GM23338 (cell line): ENCODE measurements at regions not wholly inside any gene's neighbourhood (a gene's known extent, or its start where the extent isn't known, plus 50 kb on each side); places are given as distances from the start of the nearest gene placed in this dataset.

ENCODE experiments used
- ATAC-seq: fragments of 200-7000 bp; cut with Tn5 transposase; 3 replicates; pipeline ENCODE4 v1.9.1; 2020
- DNase-seq: peaks from one replicate; pipeline ENCODE4 v3.0.0-alpha.2; 2015; ENCODE audit warnings: low spot score
- H2AFZ ChIP-seq: fragments of 200-600 bp; sonication (generic); 2 replicates; pipeline ENCODE4 v1.8.0; 2016; ENCODE audit warnings: antibody characterized with exemption, mild to moderate bottlenecking, moderate library complexity
- H3F3A ChIP-seq: fragments of 200-600 bp; sonication (generic); replicated peaks from 2 replicates; pipeline ENCODE4 v1.8.0; 2017; ENCODE audit warnings: antibody characterized with exemption, mixed run types, low read depth
- H3K27ac ChIP-seq: fragments of 200-600 bp; sonication (generic); 2 replicates; pipeline ENCODE4 v1.6.1; 2016; ENCODE audit warnings: low read depth
- H3K27me3 ChIP-seq: fragments of 200-600 bp; sonication (generic); 2 replicates; pipeline ENCODE4 v1.8.0; 2016; ENCODE audit warnings: mild to moderate bottlenecking, mixed run types, moderate library complexity; ENCODE audit not compliant: insufficient read depth
- H3K36me3 ChIP-seq: fragments of 200-600 bp; sonication (generic); 2 replicates; pipeline ENCODE4 v1.8.0; 2016; ENCODE audit warnings: mild to moderate bottlenecking; ENCODE audit not compliant: insufficient read depth
- H3K4me1 ChIP-seq: fragments of 200-600 bp; sonication (generic); 2 replicates; pipeline ENCODE4 v1.8.0; 2016; ENCODE audit warnings: mild to moderate bottlenecking, moderate library complexity; ENCODE audit not compliant: insufficient read depth
- H3K4me2 ChIP-seq: fragments of 200-600 bp; sonication (generic); 2 replicates; pipeline ENCODE4 v1.7.1; 2017; ENCODE audit warnings: mixed run types
- H3K4me3 ChIP-seq: fragments of 200-600 bp; sonication (generic); 2 replicates; pipeline ENCODE4 v1.6.1; 2016; ENCODE audit warnings: mixed run types
- H3K79me2 ChIP-seq: fragments of 200-600 bp; sonication (generic); replicated peaks from 2 replicates; pipeline ENCODE4 v1.8.0; 2017; ENCODE audit warnings: mild to moderate bottlenecking; ENCODE audit not compliant: insufficient read depth
- H3K9me2 ChIP-seq: fragments of 200-600 bp; sonication (generic); 2 replicates; pipeline ENCODE4 v1.8.0; 2017; ENCODE audit not compliant: insufficient read depth
- H4K20me1 ChIP-seq: fragments of 200-600 bp; sonication (generic); replicated peaks from 2 replicates; pipeline ENCODE4 v1.8.0; 2017; ENCODE audit warnings: mild to moderate bottlenecking; ENCODE audit not compliant: insufficient read depth
- H3K27ac Mint-ChIP-seq: 2 replicates; pipeline ENCODE4 v1.8.0; 2020; ENCODE audit warnings: inconsistent platforms, mild to moderate bottlenecking, moderate library complexity, mixed read lengths
- H3K27me3 Mint-ChIP-seq: 3 replicates; pipeline ENCODE4 v1.8.0; 2022; ENCODE audit warnings: low read depth, mild to moderate bottlenecking, moderate library complexity, mixed read lengths, inconsistent platforms; ENCODE audit not compliant: insufficient read depth, poor library complexity
- H3K36me3 Mint-ChIP-seq: 3 replicates; pipeline ENCODE4 v1.8.0; 2021; ENCODE audit warnings: low read depth, mild to moderate bottlenecking, inconsistent platforms, moderate library complexity, mixed read lengths
- H3K4me1 Mint-ChIP-seq: 3 replicates; pipeline ENCODE4 v1.8.0; 2020; ENCODE audit warnings: mild to moderate bottlenecking, inconsistent platforms, mixed read lengths
- H3K4me3 Mint-ChIP-seq: 3 replicates; pipeline ENCODE4 v1.8.0; 2021; ENCODE audit warnings: moderate library complexity, mild to moderate bottlenecking, inconsistent platforms, mixed read lengths
- H3K9me3 Mint-ChIP-seq: 3 replicates; pipeline ENCODE4 v1.8.0; 2020; ENCODE audit warnings: moderate library complexity, mild to moderate bottlenecking, inconsistent platforms, mixed read lengths
- EZH2 ChIP-seq: fragments of 200-600 bp; sonication (generic); IDR thresholded peaks from one replicate; pipeline ENCODE4 v1.8.0; 2017; ENCODE audit warnings: antibody characterized with exemption, mild to moderate bottlenecking, low read depth; ENCODE audit not compliant: unreplicated experiment
- EZH2phosphoT487 ChIP-seq: fragments of 200-600 bp; sonication (generic); IDR thresholded peaks from one replicate; pipeline ENCODE4 v1.8.1; 2018; ENCODE audit warnings: antibody characterized with exemption; ENCODE audit not compliant: unreplicated experiment
- JUNB ChIP-seq: IDR thresholded peaks from one replicate; pipeline ENCODE4 v1.6.1; 2016; ENCODE audit warnings: antibody characterized with exemption; ENCODE audit not compliant: unreplicated experiment
- NANOG ChIP-seq: IDR thresholded peaks from 2 replicates; pipeline ENCODE4 v1.6.1; 2016; ENCODE audit warnings: antibody characterized with exemption, borderline replicate concordance
- POLR2AphosphoS5 ChIP-seq: IDR thresholded peaks from 2 replicates; pipeline ENCODE4 v1.6.1; 2016; ENCODE audit warnings: antibody characterized with exemption, low read depth
- STAT1 ChIP-seq: IDR thresholded peaks from one replicate; pipeline ENCODE4 v1.6.1; 2016; ENCODE audit warnings: antibody characterized with exemption; ENCODE audit not compliant: unreplicated experiment
- ZNF114 ChIP-seq: fragments of 250-450 bp; sonication (Bioruptor Pico); IDR thresholded peaks from 2 replicates; pipeline ENCODE4 v1.5.0; 2020; ENCODE audit warnings: mild to moderate bottlenecking, moderate library complexity
- ZNF331 ChIP-seq: fragments of 250-450 bp; sonication (Bioruptor Pico); IDR thresholded peaks from 2 replicates; pipeline ENCODE4 v1.5.0; 2020; ENCODE audit warnings: low read depth, mild to moderate bottlenecking, moderate library complexity
- TF ChIP-seq, protein P1 (sequence below): IDR thresholded peaks from 2 replicates; pipeline ENCODE4 v1.6.1; 2016; ENCODE audit warnings: antibody characterized with exemption
- TF ChIP-seq, protein P2 (sequence below), 2 experiments: fragments of 200-600 bp in 1 of 2; sonication (generic) in 1 of 2; conservative IDR thresholded peaks; 2 replicates each; pipeline versions ENCODE4 v1.5.1 to v1.6.1; 2016 to 2017; ENCODE audit warnings: antibody characterized with exemption in 2 of 2, low read depth in 2 of 2, mild to moderate bottlenecking in 2 of 2, moderate library complexity in 1 of 2
- TF ChIP-seq, protein P3 (sequence below): fragments of 250-450 bp; sonication (Bioruptor Pico); IDR thresholded peaks from 2 replicates; pipeline ENCODE4 v1.5.0; 2020; ENCODE audit warnings: mild to moderate bottlenecking, moderate library complexity
- TF ChIP-seq, protein P4 (sequence below): IDR thresholded peaks from one replicate; pipeline ENCODE4 v1.6.1; 2018; ENCODE audit warnings: antibody characterized with exemption; ENCODE audit not compliant: unreplicated experiment

DNA sequence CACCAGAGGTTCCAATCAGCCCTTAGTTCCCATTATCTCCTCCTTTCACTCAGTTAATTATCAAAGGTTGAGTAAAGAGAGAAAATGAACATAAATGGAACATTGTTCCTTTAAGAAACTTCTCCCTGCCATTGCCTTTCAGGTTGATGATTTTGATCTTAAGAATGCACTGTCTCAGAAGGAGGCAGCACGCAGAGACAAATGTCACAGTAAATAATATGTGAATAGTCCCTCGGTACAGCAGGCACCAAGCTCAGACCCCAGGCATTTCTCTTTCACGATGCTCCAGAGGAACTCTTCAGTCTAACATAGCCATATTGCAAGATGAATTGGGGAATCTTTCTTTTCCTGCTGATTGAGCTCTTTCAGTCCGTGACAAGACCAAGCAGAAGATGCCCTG, 435.3 kb upstream of the SPTLC3 start:
- Histone ChIP-seq H3K4me1 (no peaks in the 10 kb centered on the region), H3K79me2 (no peaks in the 10 kb centered on the region), H3K4me2 (no peak overlapping the region), H3K27ac (no peak overlapping the region), H3K27me3 (no peaks in the 10 kb centered on the region), H3K9me2 (no peaks in the 10 kb centered on the region; the same call in 1 of the 2 replicates), H2AFZ (peak overlapping the region; percentile 9; the same call in 1 of the 2 replicates), H3F3A (no peaks in the 10 kb centered on the region), H4K20me1 (no peaks in the 10 kb centered on the region), H3K4me3 (no peak overlapping the region), H3K36me3 (no peaks in the 10 kb centered on the region)
- Mint-ChIP-seq H3K9me3 (no peaks in the 10 kb centered on the region; the same call in 2 of the 3 replicates), H3K27ac (no peak overlapping the region), H3K4me3 (no peak overlapping the region), H3K27me3 (peaks cover 5% of the 10 kb centered on the region), H3K4me1 (no peaks in the 10 kb centered on the region; the same call in 2 of the 3 replicates), H3K36me3 (no peaks in the 10 kb centered on the region)
- ATAC-seq = no peak
- TF ChIP-seq JUNB (no peak), EZH2phosphoT487 (no peak), EZH2 (no peak), POLR2AphosphoS5 (no peak), NANOG (no peak), ZNF331 (no peak), ZNF114 (CRISPR knock-in tag) (no peak), STAT1 (no peak)
- TF ChIP-seq, protein P1, sequence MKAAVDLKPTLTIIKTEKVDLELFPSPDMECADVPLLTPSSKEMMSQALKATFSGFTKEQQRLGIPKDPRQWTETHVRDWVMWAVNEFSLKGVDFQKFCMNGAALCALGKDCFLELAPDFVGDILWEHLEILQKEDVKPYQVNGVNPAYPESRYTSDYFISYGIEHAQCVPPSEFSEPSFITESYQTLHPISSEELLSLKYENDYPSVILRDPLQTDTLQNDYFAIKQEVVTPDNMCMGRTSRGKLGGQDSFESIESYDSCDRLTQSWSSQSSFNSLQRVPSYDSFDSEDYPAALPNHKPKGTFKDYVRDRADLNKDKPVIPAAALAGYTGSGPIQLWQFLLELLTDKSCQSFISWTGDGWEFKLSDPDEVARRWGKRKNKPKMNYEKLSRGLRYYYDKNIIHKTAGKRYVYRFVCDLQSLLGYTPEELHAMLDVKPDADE = no peak
- TF ChIP-seq, protein P2, sequence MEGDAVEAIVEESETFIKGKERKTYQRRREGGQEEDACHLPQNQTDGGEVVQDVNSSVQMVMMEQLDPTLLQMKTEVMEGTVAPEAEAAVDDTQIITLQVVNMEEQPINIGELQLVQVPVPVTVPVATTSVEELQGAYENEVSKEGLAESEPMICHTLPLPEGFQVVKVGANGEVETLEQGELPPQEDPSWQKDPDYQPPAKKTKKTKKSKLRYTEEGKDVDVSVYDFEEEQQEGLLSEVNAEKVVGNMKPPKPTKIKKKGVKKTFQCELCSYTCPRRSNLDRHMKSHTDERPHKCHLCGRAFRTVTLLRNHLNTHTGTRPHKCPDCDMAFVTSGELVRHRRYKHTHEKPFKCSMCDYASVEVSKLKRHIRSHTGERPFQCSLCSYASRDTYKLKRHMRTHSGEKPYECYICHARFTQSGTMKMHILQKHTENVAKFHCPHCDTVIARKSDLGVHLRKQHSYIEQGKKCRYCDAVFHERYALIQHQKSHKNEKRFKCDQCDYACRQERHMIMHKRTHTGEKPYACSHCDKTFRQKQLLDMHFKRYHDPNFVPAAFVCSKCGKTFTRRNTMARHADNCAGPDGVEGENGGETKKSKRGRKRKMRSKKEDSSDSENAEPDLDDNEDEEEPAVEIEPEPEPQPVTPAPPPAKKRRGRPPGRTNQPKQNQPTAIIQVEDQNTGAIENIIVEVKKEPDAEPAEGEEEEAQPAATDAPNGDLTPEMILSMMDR (conservative IDR thresholded peaks at IDR 0.05; ENCODE audit: low read depth in 2 of 2) = no peak
- TF ChIP-seq, protein P3, sequence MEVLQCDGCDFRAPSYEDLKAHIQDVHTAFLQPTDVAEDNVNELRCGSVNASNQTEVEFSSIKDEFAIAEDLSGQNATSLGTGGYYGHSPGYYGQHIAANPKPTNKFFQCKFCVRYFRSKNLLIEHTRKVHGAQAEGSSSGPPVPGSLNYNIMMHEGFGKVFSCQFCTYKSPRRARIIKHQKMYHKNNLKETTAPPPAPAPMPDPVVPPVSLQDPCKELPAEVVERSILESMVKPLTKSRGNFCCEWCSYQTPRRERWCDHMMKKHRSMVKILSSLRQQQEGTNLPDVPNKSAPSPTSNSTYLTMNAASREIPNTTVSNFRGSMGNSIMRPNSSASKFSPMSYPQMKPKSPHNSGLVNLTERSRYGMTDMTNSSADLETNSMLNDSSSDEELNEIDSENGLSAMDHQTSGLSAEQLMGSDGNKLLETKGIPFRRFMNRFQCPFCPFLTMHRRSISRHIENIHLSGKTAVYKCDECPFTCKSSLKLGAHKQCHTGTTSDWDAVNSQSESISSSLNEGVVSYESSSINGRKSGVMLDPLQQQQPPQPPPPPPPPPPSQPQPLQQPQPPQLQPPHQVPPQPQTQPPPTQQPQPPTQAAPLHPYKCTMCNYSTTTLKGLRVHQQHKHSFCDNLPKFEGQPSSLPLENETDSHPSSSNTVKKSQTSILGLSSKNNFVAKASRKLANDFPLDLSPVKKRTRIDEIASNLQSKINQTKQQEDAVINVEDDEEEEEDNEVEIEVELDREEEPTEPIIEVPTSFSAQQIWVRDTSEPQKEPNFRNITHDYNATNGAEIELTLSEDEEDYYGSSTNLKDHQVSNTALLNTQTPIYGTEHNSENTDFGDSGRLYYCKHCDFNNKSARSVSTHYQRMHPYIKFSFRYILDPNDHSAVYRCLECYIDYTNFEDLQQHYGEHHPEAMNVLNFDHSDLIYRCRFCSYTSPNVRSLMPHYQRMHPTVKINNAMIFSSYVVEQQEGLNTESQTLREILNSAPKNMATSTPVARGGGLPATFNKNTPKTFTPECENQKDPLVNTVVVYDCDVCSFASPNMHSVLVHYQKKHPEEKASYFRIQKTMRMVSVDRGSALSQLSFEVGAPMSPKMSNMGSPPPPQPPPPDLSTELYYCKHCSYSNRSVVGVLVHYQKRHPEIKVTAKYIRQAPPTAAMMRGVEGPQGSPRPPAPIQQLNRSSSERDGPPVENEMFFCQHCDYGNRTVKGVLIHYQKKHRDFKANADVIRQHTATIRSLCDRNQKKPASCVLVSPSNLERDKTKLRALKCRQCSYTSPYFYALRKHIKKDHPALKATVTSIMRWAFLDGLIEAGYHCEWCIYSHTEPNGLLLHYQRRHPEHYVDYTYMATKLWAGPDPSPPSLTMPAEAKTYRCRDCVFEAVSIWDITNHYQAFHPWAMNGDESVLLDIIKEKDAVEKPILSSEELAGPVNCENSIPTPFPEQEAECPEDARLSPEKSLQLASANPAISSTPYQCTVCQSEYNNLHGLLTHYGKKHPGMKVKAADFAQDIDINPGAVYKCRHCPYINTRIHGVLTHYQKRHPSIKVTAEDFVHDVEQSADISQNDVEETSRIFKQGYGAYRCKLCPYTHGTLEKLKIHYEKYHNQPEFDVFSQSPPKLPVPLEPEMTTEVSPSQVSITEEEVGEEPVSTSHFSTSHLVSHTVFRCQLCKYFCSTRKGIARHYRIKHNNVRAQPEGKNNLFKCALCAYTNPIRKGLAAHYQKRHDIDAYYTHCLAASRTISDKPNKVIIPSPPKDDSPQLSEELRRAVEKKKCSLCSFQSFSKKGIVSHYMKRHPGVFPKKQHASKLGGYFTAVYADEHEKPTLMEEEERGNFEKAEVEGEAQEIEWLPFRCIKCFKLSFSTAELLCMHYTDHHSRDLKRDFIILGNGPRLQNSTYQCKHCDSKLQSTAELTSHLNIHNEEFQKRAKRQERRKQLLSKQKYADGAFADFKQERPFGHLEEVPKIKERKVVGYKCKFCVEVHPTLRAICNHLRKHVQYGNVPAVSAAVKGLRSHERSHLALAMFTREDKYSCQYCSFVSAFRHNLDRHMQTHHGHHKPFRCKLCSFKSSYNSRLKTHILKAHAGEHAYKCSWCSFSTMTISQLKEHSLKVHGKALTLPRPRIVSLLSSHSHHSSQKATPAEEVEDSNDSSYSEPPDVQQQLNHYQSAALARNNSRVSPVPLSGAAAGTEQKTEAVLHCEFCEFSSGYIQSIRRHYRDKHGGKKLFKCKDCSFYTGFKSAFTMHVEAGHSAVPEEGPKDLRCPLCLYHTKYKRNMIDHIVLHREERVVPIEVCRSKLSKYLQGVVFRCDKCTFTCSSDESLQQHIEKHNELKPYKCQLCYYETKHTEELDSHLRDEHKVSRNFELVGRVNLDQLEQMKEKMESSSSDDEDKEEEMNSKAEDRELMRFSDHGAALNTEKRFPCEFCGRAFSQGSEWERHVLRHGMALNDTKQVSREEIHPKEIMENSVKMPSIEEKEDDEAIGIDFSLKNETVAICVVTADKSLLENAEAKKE (CRISPR knock-in tag) = no peak
- TF ChIP-seq, protein P4, sequence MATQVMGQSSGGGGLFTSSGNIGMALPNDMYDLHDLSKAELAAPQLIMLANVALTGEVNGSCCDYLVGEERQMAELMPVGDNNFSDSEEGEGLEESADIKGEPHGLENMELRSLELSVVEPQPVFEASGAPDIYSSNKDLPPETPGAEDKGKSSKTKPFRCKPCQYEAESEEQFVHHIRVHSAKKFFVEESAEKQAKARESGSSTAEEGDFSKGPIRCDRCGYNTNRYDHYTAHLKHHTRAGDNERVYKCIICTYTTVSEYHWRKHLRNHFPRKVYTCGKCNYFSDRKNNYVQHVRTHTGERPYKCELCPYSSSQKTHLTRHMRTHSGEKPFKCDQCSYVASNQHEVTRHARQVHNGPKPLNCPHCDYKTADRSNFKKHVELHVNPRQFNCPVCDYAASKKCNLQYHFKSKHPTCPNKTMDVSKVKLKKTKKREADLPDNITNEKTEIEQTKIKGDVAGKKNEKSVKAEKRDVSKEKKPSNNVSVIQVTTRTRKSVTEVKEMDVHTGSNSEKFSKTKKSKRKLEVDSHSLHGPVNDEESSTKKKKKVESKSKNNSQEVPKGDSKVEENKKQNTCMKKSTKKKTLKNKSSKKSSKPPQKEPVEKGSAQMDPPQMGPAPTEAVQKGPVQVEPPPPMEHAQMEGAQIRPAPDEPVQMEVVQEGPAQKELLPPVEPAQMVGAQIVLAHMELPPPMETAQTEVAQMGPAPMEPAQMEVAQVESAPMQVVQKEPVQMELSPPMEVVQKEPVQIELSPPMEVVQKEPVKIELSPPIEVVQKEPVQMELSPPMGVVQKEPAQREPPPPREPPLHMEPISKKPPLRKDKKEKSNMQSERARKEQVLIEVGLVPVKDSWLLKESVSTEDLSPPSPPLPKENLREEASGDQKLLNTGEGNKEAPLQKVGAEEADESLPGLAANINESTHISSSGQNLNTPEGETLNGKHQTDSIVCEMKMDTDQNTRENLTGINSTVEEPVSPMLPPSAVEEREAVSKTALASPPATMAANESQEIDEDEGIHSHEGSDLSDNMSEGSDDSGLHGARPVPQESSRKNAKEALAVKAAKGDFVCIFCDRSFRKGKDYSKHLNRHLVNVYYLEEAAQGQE = no peak
- DNase-seq = no peak
